HG02763 (cell line): ENCODE measurements at regions not wholly inside any gene's neighbourhood (a gene's known extent, or its start where the extent isn't known, plus 50 kb on each side); places are given as distances from the start of the nearest gene placed in this dataset.
"Not testable (repeated sequence)": the region's sequence is repeated elsewhere in the genome, so short reads cannot be mapped to it uniquely, and the experiment has no call there.

Experiments used
- ATAC-seq: cut with Tn5 transposase; IDR thresholded peaks from one replicate; pipeline ENCODE4 v1.9.1; 2021; ENCODE audit warnings: mild to moderate bottlenecking, moderate library complexity; ENCODE audit not compliant: unreplicated experiment

GRCh38 chr13:86840250-86841191, 830.6 kb upstream of the SLITRK5 start:
- ATAC-seq = no peak

GRCh38 chr13:86841264-86841663, 829.9 kb upstream of the SLITRK5 start:
- no peak for ATAC-seq

- no peak for ATAC-seq
Observed at GRCh38 chr13:86846501-86846900, 824.7 kb upstream of the SLITRK5 start.

- ATAC-seq = no peak
Observed at GRCh38 chr13:86848716-86849115, 822.5 kb upstream of the SLITRK5 start.

GRCh38 chr13:86856991-86857390, 814.2 kb upstream of the SLITRK5 start:
- no peak for ATAC-seq

GRCh38 chr13:86858216-86858615, 813.0 kb upstream of the SLITRK5 start:
- no peak for ATAC-seq

- no peak for ATAC-seq
Observed at GRCh38 chr13:86862137-86862536, 809.0 kb upstream of the SLITRK5 start.

GRCh38 chr13:86864376-86864775, 806.8 kb upstream of the SLITRK5 start:
- ATAC-seq = no peak

GRCh38 chr13:86870444-86870843, 800.7 kb upstream of the SLITRK5 start:
- ATAC-seq = no peak

- no peak for ATAC-seq
Observed at GRCh38 chr13:86877441-86877840, 793.7 kb upstream of the SLITRK5 start.

- ATAC-seq = no peak
Observed at GRCh38 chr13:86878781-86879180, 792.4 kb upstream of the SLITRK5 start.

- no peak for ATAC-seq
Observed at GRCh38 chr13:86881390-86881789, 789.8 kb upstream of the SLITRK5 start.

- ATAC-seq = no peak
Observed at GRCh38 chr13:86882107-86882506, 789.1 kb upstream of the SLITRK5 start.

- ATAC-seq = no peak
Observed at GRCh38 chr13:86882835-86883234, 788.3 kb upstream of the SLITRK5 start.

GRCh38 chr13:86892330-86892729, 778.8 kb upstream of the SLITRK5 start:
- no peak for ATAC-seq

GRCh38 chr13:86900906-86901305, 770.3 kb upstream of the SLITRK5 start:
- no peak for ATAC-seq

GRCh38 chr13:86906127-86906874, 764.9 kb upstream of the SLITRK5 start:
- ATAC-seq = no peak

GRCh38 chr13:86907156-86907555, 764.0 kb upstream of the SLITRK5 start:
- ATAC-seq = no peak

GRCh38 chr13:86909318-86909717, 761.9 kb upstream of the SLITRK5 start:
- no peak for ATAC-seq

GRCh38 chr13:86914757-86915156, 756.4 kb upstream of the SLITRK5 start:
- no peak for ATAC-seq

GRCh38 chr13:86917438-86917837, 753.7 kb upstream of the SLITRK5 start:
- not testable (repeated sequence) for ATAC-seq

GRCh38 chr13:86918682-86919081, 752.5 kb upstream of the SLITRK5 start:
- ATAC-seq = no peak
